ENCODE measurements at regions not wholly inside any gene's neighbourhood (a gene's known extent, or its start where the extent isn't known, plus 50 kb on each side); places are given as distances from the start of the nearest gene placed in this dataset.

DNA sequence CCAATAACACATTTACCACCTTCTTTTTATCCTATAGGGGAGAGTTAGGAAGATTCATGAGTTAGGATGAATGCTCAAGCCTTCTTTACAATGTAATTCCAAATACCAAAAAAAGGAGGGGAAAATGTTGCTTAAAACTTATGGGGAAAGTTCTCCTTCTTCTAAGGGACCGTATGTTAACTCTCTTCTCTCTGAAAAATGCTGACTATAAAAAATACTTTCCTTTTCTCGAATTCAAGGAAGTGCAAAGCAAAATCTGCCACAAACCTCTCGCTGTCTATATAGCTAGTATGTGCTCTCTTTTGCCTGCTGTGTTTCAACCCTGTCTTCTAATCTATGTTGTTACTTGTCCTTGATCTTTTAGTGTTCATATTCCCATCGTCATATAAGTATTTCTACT, 768.6 kb upstream of the C9orf72 start:
- TF ChIP-seq, protein P1, sequence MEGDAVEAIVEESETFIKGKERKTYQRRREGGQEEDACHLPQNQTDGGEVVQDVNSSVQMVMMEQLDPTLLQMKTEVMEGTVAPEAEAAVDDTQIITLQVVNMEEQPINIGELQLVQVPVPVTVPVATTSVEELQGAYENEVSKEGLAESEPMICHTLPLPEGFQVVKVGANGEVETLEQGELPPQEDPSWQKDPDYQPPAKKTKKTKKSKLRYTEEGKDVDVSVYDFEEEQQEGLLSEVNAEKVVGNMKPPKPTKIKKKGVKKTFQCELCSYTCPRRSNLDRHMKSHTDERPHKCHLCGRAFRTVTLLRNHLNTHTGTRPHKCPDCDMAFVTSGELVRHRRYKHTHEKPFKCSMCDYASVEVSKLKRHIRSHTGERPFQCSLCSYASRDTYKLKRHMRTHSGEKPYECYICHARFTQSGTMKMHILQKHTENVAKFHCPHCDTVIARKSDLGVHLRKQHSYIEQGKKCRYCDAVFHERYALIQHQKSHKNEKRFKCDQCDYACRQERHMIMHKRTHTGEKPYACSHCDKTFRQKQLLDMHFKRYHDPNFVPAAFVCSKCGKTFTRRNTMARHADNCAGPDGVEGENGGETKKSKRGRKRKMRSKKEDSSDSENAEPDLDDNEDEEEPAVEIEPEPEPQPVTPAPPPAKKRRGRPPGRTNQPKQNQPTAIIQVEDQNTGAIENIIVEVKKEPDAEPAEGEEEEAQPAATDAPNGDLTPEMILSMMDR (IDR thresholded peaks at IDR 0.05), result no peak
- TF ChIP-seq POLR2AphosphoS5 (IDR thresholded peaks at IDR 0.05) (no peak), POLR2A (IDR thresholded peaks at IDR 0.05) (no peak)
- Histone ChIP-seq H3K36me3 (no peaks in the 10 kb centered on the region), H3K4me1 (replicated peaks) (no peaks in the 10 kb centered on the region), H3K4me3 (no peak overlapping the region), H3K9me3 (no peaks in the 10 kb centered on the region), H3K27ac (no peak overlapping the region), H3K27me3 (replicated peaks; ENCODE audit: insufficient read depth) (no peaks in the 10 kb centered on the region)
- DNase-seq (ENCODE audit: low spot score), result no peak
- 89% methylated on average over 4 of the region's 4 CpGs for WGBS
- intact Hi-C loops (cut with DNase I), result no loop called here

DNA sequence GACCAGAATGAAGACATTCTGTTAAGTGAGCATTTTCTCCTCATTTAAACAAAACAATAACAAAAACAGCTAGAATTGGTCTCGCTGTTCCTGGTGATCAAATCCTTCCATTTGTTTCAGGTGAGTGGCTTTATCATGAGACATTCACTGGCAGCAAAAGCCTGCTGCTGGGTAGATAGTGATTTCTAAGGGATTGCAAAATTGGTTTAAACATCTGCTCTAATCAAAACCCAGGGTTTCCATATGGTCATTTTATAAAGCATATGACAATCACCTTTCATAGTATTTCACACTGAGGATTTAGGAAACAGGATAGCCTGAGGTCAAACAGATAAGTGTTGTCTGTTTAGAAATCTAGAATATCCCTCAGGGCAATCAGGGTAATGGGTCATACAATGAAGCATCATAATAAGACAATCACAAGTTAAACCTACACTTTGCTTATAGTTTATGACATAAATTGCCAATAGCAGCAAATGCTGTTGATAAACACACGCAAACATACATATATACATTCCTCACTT, 769.6 kb upstream of the C9orf72 start:
- Histone ChIP-seq H3K27ac (no peak overlapping the region), H3K9me3 (no peaks in the 10 kb centered on the region), H3K4me1 (replicated peaks) (no peaks in the 10 kb centered on the region), H3K36me3 (no peaks in the 10 kb centered on the region), H3K27me3 (replicated peaks; ENCODE audit: insufficient read depth) (no peaks in the 10 kb centered on the region), H3K4me3 (no peak overlapping the region)
- TF ChIP-seq POLR2A (IDR thresholded peaks at IDR 0.05) (no peak), POLR2AphosphoS5 (IDR thresholded peaks at IDR 0.05) (no peak)
- TF ChIP-seq, protein P1 (IDR thresholded peaks at IDR 0.05), result no peak
- 86% methylated on average over 2 of the region's 2 CpGs for WGBS
- intact Hi-C loops (cut with DNase I), result no loop called here
- DNase-seq (ENCODE audit: low spot score), result no peak

DNA sequence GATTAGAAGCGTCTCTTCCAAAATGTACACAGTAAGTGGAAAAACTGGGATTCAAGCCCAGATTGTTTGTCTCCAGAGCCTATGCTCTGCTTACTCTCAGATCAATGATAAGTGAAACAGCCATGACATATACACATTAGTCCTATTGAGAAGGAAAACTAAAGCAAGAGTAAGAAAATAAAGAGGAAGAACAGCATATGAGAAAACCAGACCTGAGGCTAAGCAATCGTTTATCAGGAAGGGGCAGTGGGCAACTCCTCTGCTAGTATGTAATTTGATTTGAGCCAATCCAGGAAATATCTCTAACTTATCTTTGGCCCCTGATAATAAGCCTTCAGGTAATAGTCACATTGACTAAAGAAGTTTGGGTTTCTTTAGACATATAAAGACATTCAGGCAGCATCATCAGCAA, 789.9 kb upstream of the C9orf72 start:
- H3K27me3 ChIP-seq (replicated peaks; ENCODE audit: insufficient read depth), result no peaks in the 10 kb centered on the region
- no peak overlapping the region for H3K4me3 ChIP-seq
- H3K9me3 ChIP-seq, result no peaks in the 10 kb centered on the region
- H3K27ac ChIP-seq, result no peak overlapping the region
- DNase-seq (ENCODE audit: low spot score), result no peak
- H3K4me1 ChIP-seq (replicated peaks), result no peaks in the 10 kb centered on the region
- intact Hi-C loops (cut with DNase I), result no loop called here
- TF ChIP-seq POLR2AphosphoS5 (IDR thresholded peaks at IDR 0.05), result no peak
- 59% methylated on average over 2 of the region's 2 CpGs for WGBS
- no peaks in the 10 kb centered on the region for H3K36me3 ChIP-seq

DNA sequence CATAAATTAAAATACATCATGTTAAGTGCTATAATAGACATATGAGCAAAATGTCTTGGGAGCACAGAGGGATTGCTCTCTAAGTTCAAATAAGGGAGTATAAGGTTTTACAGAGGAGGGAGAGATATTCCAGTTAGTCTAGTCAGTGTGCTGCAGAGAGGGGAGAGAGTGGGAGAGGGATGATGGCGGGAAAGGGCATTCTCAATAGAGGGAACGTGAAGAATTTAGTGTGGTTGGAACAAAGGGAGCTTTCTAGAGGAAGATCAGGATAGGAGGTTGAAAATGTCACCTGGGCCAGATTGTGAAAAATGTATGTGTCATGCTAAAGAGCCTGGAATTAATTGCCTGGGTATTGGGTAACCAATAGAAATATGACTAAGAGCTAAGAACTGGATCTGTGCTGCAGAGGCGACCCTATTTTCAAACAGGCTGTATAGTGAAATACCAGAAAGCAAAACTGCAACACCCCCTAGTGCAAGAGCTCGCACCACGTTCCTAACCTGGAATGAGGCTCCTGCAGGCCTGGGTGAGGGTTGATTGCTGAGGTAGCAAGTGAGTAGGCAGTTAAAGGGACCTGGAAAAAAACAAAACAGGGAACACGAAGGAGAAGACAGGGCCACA, 791.8 kb upstream of the C9orf72 start:
- DNase-seq (ENCODE audit: low spot score), result no peak
- Histone ChIP-seq H3K27ac (no peak overlapping the region), H3K9me3 (no peaks in the 10 kb centered on the region), H3K4me3 (no peak overlapping the region), H3K27me3 (replicated peaks; ENCODE audit: insufficient read depth) (no peaks in the 10 kb centered on the region), H3K4me1 (replicated peaks) (no peaks in the 10 kb centered on the region), H3K36me3 (no peaks in the 10 kb centered on the region)
- no peak for TF ChIP-seq POLR2A (IDR thresholded peaks at IDR 0.05)
- TF ChIP-seq, protein P1 (IDR thresholded peaks at IDR 0.05), result no peak
- no peak for TF ChIP-seq POLR2AphosphoS5 (IDR thresholded peaks at IDR 0.05)
- intact Hi-C loops (cut with DNase I), result no loop called here
- 79% methylated on average over 6 of the region's 6 CpGs for WGBS

DNA sequence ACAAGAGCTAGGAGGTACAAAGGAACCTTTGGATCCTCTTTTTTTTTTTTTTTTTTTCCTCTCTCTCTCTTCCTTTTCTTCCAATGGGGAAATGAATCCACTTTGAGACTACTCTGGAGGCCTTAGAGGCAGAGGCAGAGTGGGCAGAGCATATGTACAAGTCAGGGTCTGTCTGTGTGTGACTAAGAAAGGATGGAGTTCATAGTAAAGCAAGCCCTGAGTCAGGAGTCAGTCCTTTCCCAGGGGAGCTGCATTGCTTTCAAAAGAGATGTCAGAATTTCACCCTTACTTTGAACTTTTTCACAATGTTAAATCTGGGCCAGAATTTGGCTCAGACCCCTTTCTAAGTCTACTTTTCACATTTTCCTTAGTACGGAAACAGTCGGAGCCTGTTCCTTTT, 792.4 kb upstream of the C9orf72 start:
- no peak overlapping the region for H3K27ac ChIP-seq
- H3K36me3 ChIP-seq, result no peaks in the 10 kb centered on the region
- H3K9me3 ChIP-seq, result no peaks in the 10 kb centered on the region
- H3K4me3 ChIP-seq, result no peak overlapping the region
- TF ChIP-seq POLR2AphosphoS5 (IDR thresholded peaks at IDR 0.05), result no peak
- TF ChIP-seq POLR2A (IDR thresholded peaks at IDR 0.05), result no peak
- TF ChIP-seq, protein P1 (IDR thresholded peaks at IDR 0.05), result no peak
- no peaks in the 10 kb centered on the region for H3K27me3 ChIP-seq (replicated peaks; ENCODE audit: insufficient read depth)
- WGBS, result 90% methylated on average over 2 of the region's 2 CpGs
- H3K4me1 ChIP-seq (replicated peaks), result no peaks in the 10 kb centered on the region
- intact Hi-C loops (cut with DNase I), result no loop called here
- no peak for DNase-seq (ENCODE audit: low spot score)

Data from prostate gland (tissue), 2 donors.